ENCODE measurements at regions not wholly inside any gene's neighbourhood (a gene's known extent, or its start where the extent isn't known, plus 50 kb on each side); places are given as distances from the start of the nearest gene placed in this dataset.

DNA sequence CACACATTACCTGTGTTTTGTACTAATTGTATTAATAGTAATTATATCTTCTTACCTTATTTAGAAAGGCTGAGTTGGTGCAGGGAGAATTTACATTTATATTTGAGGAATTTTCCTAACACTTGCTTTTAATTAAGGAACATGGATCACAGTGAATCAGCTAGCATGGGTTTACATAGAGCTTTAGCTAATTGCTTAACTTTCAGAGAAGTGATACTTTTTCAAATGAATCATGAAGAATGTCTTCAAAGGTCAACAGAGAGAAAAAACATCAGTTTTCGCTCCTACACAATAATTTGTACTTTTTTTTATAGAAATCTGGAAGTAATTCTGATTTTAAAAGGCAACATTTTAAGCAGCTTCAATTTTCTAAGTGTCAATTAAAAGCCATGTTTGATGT lies 195.0 kb upstream of the HEY2 start:
- no peak for TF ChIP-seq POLR2AphosphoS5 (IDR thresholded peaks at IDR 0.05; ENCODE audit: low read depth)
- TF ChIP-seq, protein P1, sequence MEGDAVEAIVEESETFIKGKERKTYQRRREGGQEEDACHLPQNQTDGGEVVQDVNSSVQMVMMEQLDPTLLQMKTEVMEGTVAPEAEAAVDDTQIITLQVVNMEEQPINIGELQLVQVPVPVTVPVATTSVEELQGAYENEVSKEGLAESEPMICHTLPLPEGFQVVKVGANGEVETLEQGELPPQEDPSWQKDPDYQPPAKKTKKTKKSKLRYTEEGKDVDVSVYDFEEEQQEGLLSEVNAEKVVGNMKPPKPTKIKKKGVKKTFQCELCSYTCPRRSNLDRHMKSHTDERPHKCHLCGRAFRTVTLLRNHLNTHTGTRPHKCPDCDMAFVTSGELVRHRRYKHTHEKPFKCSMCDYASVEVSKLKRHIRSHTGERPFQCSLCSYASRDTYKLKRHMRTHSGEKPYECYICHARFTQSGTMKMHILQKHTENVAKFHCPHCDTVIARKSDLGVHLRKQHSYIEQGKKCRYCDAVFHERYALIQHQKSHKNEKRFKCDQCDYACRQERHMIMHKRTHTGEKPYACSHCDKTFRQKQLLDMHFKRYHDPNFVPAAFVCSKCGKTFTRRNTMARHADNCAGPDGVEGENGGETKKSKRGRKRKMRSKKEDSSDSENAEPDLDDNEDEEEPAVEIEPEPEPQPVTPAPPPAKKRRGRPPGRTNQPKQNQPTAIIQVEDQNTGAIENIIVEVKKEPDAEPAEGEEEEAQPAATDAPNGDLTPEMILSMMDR (conservative IDR thresholded peaks at IDR 0.05; ENCODE audit: low read depth in 2 of 2) = no peak
- TF ChIP-seq CREB1 (CRISPR knock-in tag; IDR thresholded peaks at IDR 0.05; ENCODE audit: low read depth) = no peak
- TF ChIP-seq REST (IDR thresholded peaks at IDR 0.05; ENCODE audit: unreplicated experiment) = no peak
- TF ChIP-seq EZH2phosphoT487 (IDR thresholded peaks at IDR 0.05; ENCODE audit: unreplicated experiment) = no peak

All from GM23338 (cell line).